ENCODE measurements at regions not wholly inside any gene's neighbourhood (a gene's known extent, or its start where the extent isn't known, plus 50 kb on each side); places are given as distances from the start of the nearest gene placed in this dataset.

GRCh38 chr14:104239861-104240301 lies 101.5 kb downstream of the KIF26A start:
- CTCF ChIA-PET, result interaction anchor here (0.7 kb wide), 1 partner anchor 16 kb away, joined by 4 read pairs; no protein-coding TSS in a partner anchor
- no peak for DNase-seq (ENCODE audit: extremely low spot score)
- POLR2A ChIA-PET, result no interaction called here
- TF ChIP-seq CTBP1 (IDR thresholded peaks at IDR 0.05; ENCODE audit: borderline replicate concordance) (no peak), BHLHE40 (IDR thresholded peaks at IDR 0.05; ENCODE audit: borderline replicate concordance) (no peak), L3MBTL2 (conservative IDR thresholded peaks at IDR 0.05) (no peak), HDGF (IDR thresholded peaks at IDR 0.05; ENCODE audit: borderline replicate concordance) (no peak), SP1 (IDR thresholded peaks at IDR 0.05) (no peak), ELF4 (IDR thresholded peaks at IDR 0.05) (no peak), ZNF384 (IDR thresholded peaks at IDR 0.05) (no peak), ARNT (IDR thresholded peaks at IDR 0.05) (no peak)
- TF ChIP-seq, protein P1, sequence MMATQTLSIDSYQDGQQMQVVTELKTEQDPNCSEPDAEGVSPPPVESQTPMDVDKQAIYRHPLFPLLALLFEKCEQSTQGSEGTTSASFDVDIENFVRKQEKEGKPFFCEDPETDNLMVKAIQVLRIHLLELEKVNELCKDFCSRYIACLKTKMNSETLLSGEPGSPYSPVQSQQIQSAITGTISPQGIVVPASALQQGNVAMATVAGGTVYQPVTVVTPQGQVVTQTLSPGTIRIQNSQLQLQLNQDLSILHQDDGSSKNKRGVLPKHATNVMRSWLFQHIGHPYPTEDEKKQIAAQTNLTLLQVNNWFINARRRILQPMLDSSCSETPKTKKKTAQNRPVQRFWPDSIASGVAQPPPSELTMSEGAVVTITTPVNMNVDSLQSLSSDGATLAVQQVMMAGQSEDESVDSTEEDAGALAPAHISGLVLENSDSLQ (IDR thresholded peaks at IDR 0.05), result no peak

DNA sequence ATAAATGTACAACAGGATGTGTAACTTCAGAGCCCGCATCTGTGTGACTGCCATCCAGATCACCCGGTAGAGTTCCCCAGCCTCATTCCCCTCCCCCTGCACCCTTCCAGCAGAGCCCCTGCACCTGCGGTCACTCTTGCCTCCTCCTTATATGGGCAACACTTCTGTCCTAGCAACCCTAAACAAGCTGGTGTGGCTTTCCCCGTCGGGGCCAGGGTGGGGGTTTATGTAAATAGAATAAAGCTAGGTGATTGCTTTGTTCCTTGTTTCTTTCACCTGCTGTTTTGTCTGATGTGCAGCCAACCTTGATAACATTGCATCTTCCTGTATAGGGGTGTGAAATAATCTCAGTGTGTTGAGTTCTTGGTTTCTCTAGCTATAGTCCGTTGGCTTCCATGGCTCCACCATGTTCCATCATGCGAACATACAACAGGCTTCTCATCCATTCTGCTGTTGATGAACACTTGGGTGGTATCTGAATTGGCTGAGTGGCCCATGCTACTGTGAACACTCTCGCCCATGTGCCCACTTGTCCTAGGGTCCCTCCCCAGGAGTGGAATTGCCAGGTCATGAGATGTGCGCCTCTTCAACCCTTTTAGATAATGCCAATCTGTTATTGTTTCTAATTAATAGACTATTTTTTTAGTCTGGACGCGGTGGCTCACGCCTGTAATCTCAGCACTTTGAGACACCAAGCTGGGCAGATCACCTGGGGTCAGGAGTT lies 102.2 kb downstream of the KIF26A start:
- ChIA-PET CTCF (no interaction called here), POLR2A (no interaction called here)
- no peak for DNase-seq (ENCODE audit: extremely low spot score)
- TF ChIP-seq NFRKB (IDR thresholded peaks at IDR 0.05), result no peak
- TF ChIP-seq BHLHE40 (IDR thresholded peaks at IDR 0.05; ENCODE audit: borderline replicate concordance), result no peak
- TF ChIP-seq, protein P1 (IDR thresholded peaks at IDR 0.05), result no peak
- no peak for TF ChIP-seq ELF4 (IDR thresholded peaks at IDR 0.05)
- no peak for TF ChIP-seq LEF1 (IDR thresholded peaks at IDR 0.05; ENCODE audit: borderline replicate concordance)
- TF ChIP-seq HDGF (IDR thresholded peaks at IDR 0.05; ENCODE audit: borderline replicate concordance), result no peak
- TF ChIP-seq FOXA1 (IDR thresholded peaks at IDR 0.05), result no peak
- TF ChIP-seq L3MBTL2 (conservative IDR thresholded peaks at IDR 0.05), result no peak
- TF ChIP-seq FOXK2 (IDR thresholded peaks at IDR 0.05), result no peak
- no peak for TF ChIP-seq CTBP1 (IDR thresholded peaks at IDR 0.05; ENCODE audit: borderline replicate concordance)
- no peak for TF ChIP-seq SUZ12 (IDR thresholded peaks at IDR 0.05)
- TF ChIP-seq SP1 (IDR thresholded peaks at IDR 0.05), result no peak
- TF ChIP-seq TARDBP (IDR thresholded peaks at IDR 0.05), result no peak
- TF ChIP-seq ZNF384 (IDR thresholded peaks at IDR 0.05), result no peak
- TF ChIP-seq FOXM1 (IDR thresholded peaks at IDR 0.05; ENCODE audit: borderline replicate concordance), result no peak
- TF ChIP-seq ARNT (IDR thresholded peaks at IDR 0.05), result no peak

- CTCF ChIA-PET, result no interaction called here
- no peak for DNase-seq (ENCODE audit: extremely low spot score)
- no peak for TF ChIP-seq LEF1 (IDR thresholded peaks at IDR 0.05; ENCODE audit: borderline replicate concordance)
- TF ChIP-seq ZNF384 (IDR thresholded peaks at IDR 0.05), result no peak
- no peak for TF ChIP-seq SP1 (IDR thresholded peaks at IDR 0.05)
- no peak for TF ChIP-seq CTBP1 (IDR thresholded peaks at IDR 0.05; ENCODE audit: borderline replicate concordance)
- TF ChIP-seq, protein P1 (IDR thresholded peaks at IDR 0.05), result no peak
- no peak for TF ChIP-seq TARDBP (IDR thresholded peaks at IDR 0.05)
- no peak for TF ChIP-seq NFRKB (IDR thresholded peaks at IDR 0.05)
- TF ChIP-seq L3MBTL2 (conservative IDR thresholded peaks at IDR 0.05), result no peak
- TF ChIP-seq FOXA1 (IDR thresholded peaks at IDR 0.05), result no peak
- POLR2A ChIA-PET, result no interaction called here
Observed at GRCh38 chr14:104243200-104243599, 104.8 kb downstream of the KIF26A start.

DNA sequence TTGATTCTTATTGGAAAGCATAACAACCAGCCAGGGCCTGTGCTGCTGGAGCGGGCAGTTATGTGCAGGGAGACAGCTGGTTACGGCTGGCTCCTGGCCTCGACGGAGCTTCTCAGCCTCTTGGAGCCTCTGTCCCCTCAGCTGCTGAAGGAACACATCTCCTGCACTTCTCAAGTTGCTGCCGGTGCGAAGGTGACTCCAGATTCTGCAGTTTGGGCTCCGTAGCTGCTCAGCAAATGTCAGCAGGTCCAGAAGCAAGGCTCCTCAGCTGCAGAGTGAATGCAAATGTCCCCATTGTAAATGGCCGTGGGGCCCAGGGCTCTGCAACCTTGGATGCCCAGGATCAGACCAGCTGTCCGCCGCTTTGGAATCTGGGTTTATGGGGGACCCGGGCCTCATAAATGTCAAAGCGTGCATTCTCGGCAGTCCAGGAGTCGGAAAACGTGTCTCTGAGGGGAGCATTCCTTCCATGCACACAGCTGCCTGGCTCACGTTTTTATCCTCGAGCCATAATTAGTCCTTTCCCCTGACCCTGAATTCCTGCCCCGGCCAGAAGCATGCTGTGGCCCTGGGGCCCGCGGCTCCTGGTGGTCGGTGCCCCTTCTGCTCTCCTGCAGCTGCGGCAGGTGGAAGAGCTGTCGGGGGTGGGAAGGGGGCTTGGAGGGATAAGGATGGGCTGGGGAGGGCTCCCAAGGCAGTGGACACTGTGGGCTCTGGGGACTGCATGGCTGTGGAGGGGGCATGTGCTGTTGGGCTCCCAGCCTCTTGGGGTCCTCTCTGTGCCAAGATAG lies 106.0 kb downstream of the KIF26A start:
- TF ChIP-seq, protein P1 (IDR thresholded peaks at IDR 0.05), result no peak
- TF ChIP-seq FOXA1 (IDR thresholded peaks at IDR 0.05) (no peak), ELF4 (IDR thresholded peaks at IDR 0.05) (no peak), SP1 (IDR thresholded peaks at IDR 0.05) (no peak), LEF1 (IDR thresholded peaks at IDR 0.05; ENCODE audit: borderline replicate concordance) (no peak), L3MBTL2 (conservative IDR thresholded peaks at IDR 0.05) (no peak), FOXK2 (IDR thresholded peaks at IDR 0.05) (no peak), FOXM1 (IDR thresholded peaks at IDR 0.05; ENCODE audit: borderline replicate concordance) (no peak), CTBP1 (IDR thresholded peaks at IDR 0.05; ENCODE audit: borderline replicate concordance) (no peak), NFRKB (IDR thresholded peaks at IDR 0.05) (no peak), ZNF384 (IDR thresholded peaks at IDR 0.05) (no peak), HDGF (IDR thresholded peaks at IDR 0.05; ENCODE audit: borderline replicate concordance) (no peak), BHLHE40 (IDR thresholded peaks at IDR 0.05; ENCODE audit: borderline replicate concordance) (no peak), SUZ12 (IDR thresholded peaks at IDR 0.05) (no peak), ARNT (IDR thresholded peaks at IDR 0.05) (no peak), TARDBP (IDR thresholded peaks at IDR 0.05) (no peak)
- ChIA-PET POLR2A (no interaction called here), CTCF (no interaction called here)
- DNase-seq (ENCODE audit: extremely low spot score), result no peak

DNA sequence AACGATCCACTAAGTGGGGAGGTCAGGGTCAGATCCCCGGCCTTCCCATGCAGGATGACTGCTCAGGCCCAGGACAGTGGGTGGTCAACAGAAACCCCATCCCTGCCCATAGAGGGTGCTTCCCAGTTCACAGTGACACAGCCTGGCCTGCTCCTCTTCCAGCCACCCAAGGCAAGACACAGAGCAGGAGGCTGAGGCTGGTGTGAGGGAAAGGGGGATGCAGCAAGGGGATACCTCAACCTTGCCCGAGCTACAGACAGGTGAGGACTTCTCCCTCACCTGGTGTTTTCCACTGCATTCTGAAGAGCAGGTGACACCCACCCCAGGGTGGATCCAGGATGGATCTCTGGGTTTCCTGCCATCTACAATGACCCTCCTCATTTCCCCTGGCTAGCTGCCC lies 106.7 kb downstream of the KIF26A start:
- TF ChIP-seq FOXM1 (IDR thresholded peaks at IDR 0.05; ENCODE audit: borderline replicate concordance), result no peak
- TF ChIP-seq TARDBP (IDR thresholded peaks at IDR 0.05), result no peak
- no peak for TF ChIP-seq BHLHE40 (IDR thresholded peaks at IDR 0.05; ENCODE audit: borderline replicate concordance)
- no peak for TF ChIP-seq FOXA1 (IDR thresholded peaks at IDR 0.05)
- TF ChIP-seq SUZ12 (IDR thresholded peaks at IDR 0.05), result no peak
- TF ChIP-seq FOXK2 (IDR thresholded peaks at IDR 0.05), result no peak
- no peak for TF ChIP-seq LEF1 (IDR thresholded peaks at IDR 0.05; ENCODE audit: borderline replicate concordance)
- TF ChIP-seq ELF4 (IDR thresholded peaks at IDR 0.05), result no peak
- TF ChIP-seq CTBP1 (IDR thresholded peaks at IDR 0.05; ENCODE audit: borderline replicate concordance), result no peak
- TF ChIP-seq L3MBTL2 (conservative IDR thresholded peaks at IDR 0.05), result no peak
- TF ChIP-seq HDGF (IDR thresholded peaks at IDR 0.05; ENCODE audit: borderline replicate concordance), result no peak
- TF ChIP-seq ARNT (IDR thresholded peaks at IDR 0.05), result no peak
- ChIA-PET CTCF (no interaction called here), POLR2A (interaction anchor here (0.6 kb wide), 1 partner anchor 388 kb away, joined by 3 read pairs; no protein-coding TSS in a partner anchor)
- no peak for DNase-seq (ENCODE audit: extremely low spot score)

Data from HEK293T (cell line).